ENCODE measurements at regions not wholly inside any gene's neighbourhood (a gene's known extent, or its start where the extent isn't known, plus 50 kb on each side); places are given as distances from the start of the nearest gene placed in this dataset.

DNA sequence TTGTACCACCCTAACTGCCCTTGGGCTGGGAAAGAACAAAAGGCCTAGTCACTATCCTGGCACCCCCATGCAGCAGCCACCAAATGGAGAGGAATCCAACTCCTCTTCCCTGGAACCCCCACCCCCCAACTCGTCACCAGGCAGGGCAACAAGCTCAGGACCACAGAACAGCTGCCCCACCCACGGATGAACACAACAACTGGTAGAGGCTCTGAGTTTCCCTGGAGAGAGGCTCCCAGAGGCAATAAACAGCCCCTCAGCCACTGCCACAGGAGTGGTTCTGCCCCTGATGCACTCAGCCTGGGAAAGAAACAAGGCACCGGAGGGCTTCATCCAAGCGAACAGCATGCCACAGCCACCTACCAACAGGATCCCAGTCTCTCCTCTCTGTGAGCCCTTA lies 778.4 kb upstream of the FAT3 start:
- H3K27ac ChIP-seq (ENCODE audit: low read length) = no peak overlapping the region
- TF ChIP-seq SIN3A (IDR thresholded peaks at IDR 0.05; ENCODE audit: borderline replicate concordance, insufficient read depth, low read depth, low read length) = no peak
- TF ChIP-seq, protein P1, sequence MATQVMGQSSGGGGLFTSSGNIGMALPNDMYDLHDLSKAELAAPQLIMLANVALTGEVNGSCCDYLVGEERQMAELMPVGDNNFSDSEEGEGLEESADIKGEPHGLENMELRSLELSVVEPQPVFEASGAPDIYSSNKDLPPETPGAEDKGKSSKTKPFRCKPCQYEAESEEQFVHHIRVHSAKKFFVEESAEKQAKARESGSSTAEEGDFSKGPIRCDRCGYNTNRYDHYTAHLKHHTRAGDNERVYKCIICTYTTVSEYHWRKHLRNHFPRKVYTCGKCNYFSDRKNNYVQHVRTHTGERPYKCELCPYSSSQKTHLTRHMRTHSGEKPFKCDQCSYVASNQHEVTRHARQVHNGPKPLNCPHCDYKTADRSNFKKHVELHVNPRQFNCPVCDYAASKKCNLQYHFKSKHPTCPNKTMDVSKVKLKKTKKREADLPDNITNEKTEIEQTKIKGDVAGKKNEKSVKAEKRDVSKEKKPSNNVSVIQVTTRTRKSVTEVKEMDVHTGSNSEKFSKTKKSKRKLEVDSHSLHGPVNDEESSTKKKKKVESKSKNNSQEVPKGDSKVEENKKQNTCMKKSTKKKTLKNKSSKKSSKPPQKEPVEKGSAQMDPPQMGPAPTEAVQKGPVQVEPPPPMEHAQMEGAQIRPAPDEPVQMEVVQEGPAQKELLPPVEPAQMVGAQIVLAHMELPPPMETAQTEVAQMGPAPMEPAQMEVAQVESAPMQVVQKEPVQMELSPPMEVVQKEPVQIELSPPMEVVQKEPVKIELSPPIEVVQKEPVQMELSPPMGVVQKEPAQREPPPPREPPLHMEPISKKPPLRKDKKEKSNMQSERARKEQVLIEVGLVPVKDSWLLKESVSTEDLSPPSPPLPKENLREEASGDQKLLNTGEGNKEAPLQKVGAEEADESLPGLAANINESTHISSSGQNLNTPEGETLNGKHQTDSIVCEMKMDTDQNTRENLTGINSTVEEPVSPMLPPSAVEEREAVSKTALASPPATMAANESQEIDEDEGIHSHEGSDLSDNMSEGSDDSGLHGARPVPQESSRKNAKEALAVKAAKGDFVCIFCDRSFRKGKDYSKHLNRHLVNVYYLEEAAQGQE (IDR thresholded peaks at IDR 0.05; ENCODE audit: insufficient read depth in 1 of 2, low read depth in 2 of 2, low read length in 1 of 2) = no peak
- no peak for TF ChIP-seq POLR2AphosphoS5 (IDR thresholded peaks at IDR 0.05; ENCODE audit: low read depth, low read length)
- TF ChIP-seq, protein P2, sequence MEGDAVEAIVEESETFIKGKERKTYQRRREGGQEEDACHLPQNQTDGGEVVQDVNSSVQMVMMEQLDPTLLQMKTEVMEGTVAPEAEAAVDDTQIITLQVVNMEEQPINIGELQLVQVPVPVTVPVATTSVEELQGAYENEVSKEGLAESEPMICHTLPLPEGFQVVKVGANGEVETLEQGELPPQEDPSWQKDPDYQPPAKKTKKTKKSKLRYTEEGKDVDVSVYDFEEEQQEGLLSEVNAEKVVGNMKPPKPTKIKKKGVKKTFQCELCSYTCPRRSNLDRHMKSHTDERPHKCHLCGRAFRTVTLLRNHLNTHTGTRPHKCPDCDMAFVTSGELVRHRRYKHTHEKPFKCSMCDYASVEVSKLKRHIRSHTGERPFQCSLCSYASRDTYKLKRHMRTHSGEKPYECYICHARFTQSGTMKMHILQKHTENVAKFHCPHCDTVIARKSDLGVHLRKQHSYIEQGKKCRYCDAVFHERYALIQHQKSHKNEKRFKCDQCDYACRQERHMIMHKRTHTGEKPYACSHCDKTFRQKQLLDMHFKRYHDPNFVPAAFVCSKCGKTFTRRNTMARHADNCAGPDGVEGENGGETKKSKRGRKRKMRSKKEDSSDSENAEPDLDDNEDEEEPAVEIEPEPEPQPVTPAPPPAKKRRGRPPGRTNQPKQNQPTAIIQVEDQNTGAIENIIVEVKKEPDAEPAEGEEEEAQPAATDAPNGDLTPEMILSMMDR (IDR thresholded peaks at IDR 0.05) = no peak
- no peak for TF ChIP-seq TCF7L2 (IDR thresholded peaks at IDR 0.05; ENCODE audit: low read depth, low read length)
- H3K9me3 ChIP-seq (ENCODE audit: control insufficient read depth, insufficient read depth, low read depth, low read length) = no peaks in the 10 kb centered on the region
- ChIA-PET POLR2A (no interaction called here), CTCF (no interaction called here)
- no peaks in the 10 kb centered on the region for H3K27me3 ChIP-seq (ENCODE audit: control insufficient read depth, insufficient read depth, low read length)
- no peaks in the 10 kb centered on the region for H3K4me1 ChIP-seq (ENCODE audit: control insufficient read depth, insufficient read depth, low read length)
- no TSS peak for BruUV-seq (replicated peaks)
- DNase-seq (ENCODE audit: low read depth, low spot score) (no peak), ATAC-seq (no peak)
- no peaks in the 10 kb centered on the region for H3K36me3 ChIP-seq (ENCODE audit: control insufficient read depth, insufficient read depth, low read length)
- H3K4me3 ChIP-seq (ENCODE audit: low read depth in 2 of 2, low read length in 2 of 2) = no peak overlapping the region
- in situ Hi-C loops (cut with HindIII; ENCODE audit: low pct_unique_long_range_greater_than_20kb, low sequenced_read_pairs) (no loop called here), intact Hi-C loops (cut with micrococcal nuclease; ENCODE audit: unreplicated experiment) (no loop called here)

DNA sequence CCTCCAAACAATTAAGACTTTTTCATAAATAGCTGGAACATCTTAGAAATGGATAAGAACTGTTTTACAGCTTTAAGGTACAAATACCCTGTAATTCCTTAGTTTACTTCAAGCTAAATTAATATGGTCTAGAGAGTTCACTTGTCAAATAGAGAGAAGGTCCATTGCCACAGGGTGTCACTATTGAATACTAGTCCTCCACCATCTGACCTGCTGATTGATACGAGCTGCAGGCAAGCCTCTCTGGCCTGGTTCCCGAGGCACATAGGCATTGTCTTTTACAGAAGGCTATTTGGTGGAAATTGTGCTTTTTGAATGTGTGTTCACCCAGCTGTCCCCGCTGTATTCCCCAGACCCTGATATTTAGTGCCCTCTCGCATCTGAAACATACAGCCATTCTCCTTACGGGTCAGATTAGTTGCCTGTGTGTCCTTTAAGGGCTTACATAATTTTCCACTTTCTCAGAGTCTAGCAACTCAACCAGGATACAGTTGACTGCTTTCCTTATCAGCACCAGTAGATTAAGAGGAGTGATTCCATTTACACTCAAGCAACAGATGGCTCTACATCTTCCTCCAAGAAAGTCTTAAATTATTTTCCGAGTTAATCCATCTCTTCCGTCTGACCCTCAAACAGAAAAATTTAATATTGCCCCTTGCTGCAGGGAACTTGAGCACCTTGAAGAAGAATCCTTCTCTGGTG lies 788.8 kb upstream of the FAT3 start:
- ATAC-seq (no peak), DNase-seq (ENCODE audit: low read depth, low spot score) (no peak)
- BruUV-seq (replicated peaks) = no TSS peak
- H3K36me3 ChIP-seq (ENCODE audit: control insufficient read depth, insufficient read depth, low read length) = no peaks in the 10 kb centered on the region
- no peaks in the 10 kb centered on the region for H3K9me3 ChIP-seq (ENCODE audit: control insufficient read depth, insufficient read depth, low read depth, low read length)
- H3K4me3 ChIP-seq (ENCODE audit: low read depth in 2 of 2, low read length in 2 of 2) = no peak overlapping the region
- no peaks in the 10 kb centered on the region for H3K4me1 ChIP-seq (ENCODE audit: control insufficient read depth, insufficient read depth, low read length)
- TF ChIP-seq, protein P1 (IDR thresholded peaks at IDR 0.05; ENCODE audit: insufficient read depth in 1 of 2, low read depth in 2 of 2, low read length in 1 of 2) = no peak
- TF ChIP-seq TCF7L2 (IDR thresholded peaks at IDR 0.05; ENCODE audit: low read depth, low read length) = no peak
- no peak for TF ChIP-seq POLR2AphosphoS5 (IDR thresholded peaks at IDR 0.05; ENCODE audit: low read depth, low read length)
- TF ChIP-seq, protein P2 (IDR thresholded peaks at IDR 0.05) = no peak
- no peak for TF ChIP-seq SIN3A (IDR thresholded peaks at IDR 0.05; ENCODE audit: borderline replicate concordance, insufficient read depth, low read depth, low read length)
- intact Hi-C loops (cut with micrococcal nuclease; ENCODE audit: unreplicated experiment) (no loop called here), in situ Hi-C loops (cut with HindIII; ENCODE audit: low pct_unique_long_range_greater_than_20kb, low sequenced_read_pairs) (no loop called here)
- H3K27ac ChIP-seq (ENCODE audit: low read length) = no peak overlapping the region
- CTCF ChIA-PET = no interaction called here
- no peaks in the 10 kb centered on the region for H3K27me3 ChIP-seq (ENCODE audit: control insufficient read depth, insufficient read depth, low read length)
- POLR2A ChIA-PET = no interaction called here
